GM18907 (cell line): ENCODE measurements at regions not wholly inside any gene's neighbourhood (a gene's known extent, or its start where the extent isn't known, plus 50 kb on each side); places are given as distances from the start of the nearest gene placed in this dataset.

Source experiments
- ATAC-seq: cut with Tn5 transposase; IDR thresholded peaks from one replicate; pipeline ENCODE4 v1.9.1; 2021; ENCODE audit warnings: mild to moderate bottlenecking, moderate library complexity; ENCODE audit not compliant: unreplicated experiment

- ATAC-seq, result no peak
Measured at GRCh38 chr18:60656553-60656952, 284.0 kb upstream of the MC4R start.

GRCh38 chr18:60662491-60662890 lies 289.9 kb upstream of the MC4R start:
- no peak for ATAC-seq

GRCh38 chr18:60663060-60663989 lies 290.8 kb upstream of the MC4R start:
- no peak for ATAC-seq

GRCh38 chr18:60664736-60665135 lies 292.2 kb upstream of the MC4R start:
- no peak for ATAC-seq

GRCh38 chr18:60667016-60667415 lies 294.4 kb upstream of the MC4R start:
- ATAC-seq, result no peak

GRCh38 chr18:60668583-60668982 lies 296.0 kb upstream of the MC4R start:
- no peak for ATAC-seq

GRCh38 chr18:60669938-60670337 lies 297.4 kb upstream of the MC4R start:
- no peak for ATAC-seq

- no peak for ATAC-seq
Measured at GRCh38 chr18:60671021-60671420, 298.4 kb upstream of the MC4R start.

GRCh38 chr18:60675126-60675525 lies 302.6 kb upstream of the MC4R start:
- no peak for ATAC-seq

- no peak for ATAC-seq
Measured at GRCh38 chr18:60675801-60676200, 303.2 kb upstream of the MC4R start.

- ATAC-seq, result no peak
Measured at GRCh38 chr18:60676815-60677214, 304.2 kb upstream of the MC4R start.

- peak; percentile 44 for ATAC-seq
Measured at GRCh38 chr18:60684843-60685513, 312.4 kb upstream of the MC4R start.

GRCh38 chr18:60686142-60686541 lies 313.6 kb upstream of the MC4R start:
- ATAC-seq, result no peak

GRCh38 chr18:60691061-60691460 lies 318.5 kb upstream of the MC4R start:
- no peak for ATAC-seq

- no peak for ATAC-seq
Measured at GRCh38 chr18:60693426-60693825, 320.9 kb upstream of the MC4R start.

- no peak for ATAC-seq
Measured at GRCh38 chr18:60698901-60699300, 326.3 kb upstream of the MC4R start.

GRCh38 chr18:60722742-60723141 lies 350.2 kb upstream of the MC4R start:
- ATAC-seq, result no peak

GRCh38 chr18:60732143-60732542 lies 359.6 kb upstream of the MC4R start:
- ATAC-seq, result no peak

- ATAC-seq, result no peak
Measured at GRCh38 chr18:60739212-60739611, 366.6 kb upstream of the MC4R start.

- no peak for ATAC-seq
Measured at GRCh38 chr18:60740313-60740712, 367.7 kb upstream of the MC4R start.

- no peak for ATAC-seq
Measured at GRCh38 chr18:60746491-60746890, 373.9 kb upstream of the MC4R start.

GRCh38 chr18:60746919-60747318 lies 374.3 kb upstream of the MC4R start:
- no peak for ATAC-seq
